Heart left ventricle (tissue), 13 donors: ENCODE measurements at regions not wholly inside any gene's neighbourhood (a gene's known extent, or its start where the extent isn't known, plus 50 kb on each side); places are given as distances from the start of the nearest gene placed in this dataset.

ENCODE experiments used
- CTCF ChIP-seq, 12 donors: fragments of 200-600 bp; sonication (generic) in 4 of 12; IDR thresholded peaks; one replicate each; pipeline versions ENCODE4 v1.5.0 to v1.8.0; 2018 to 2022; ENCODE audit warnings: antibody characterized with exemption in 12 of 12, mild to moderate bottlenecking in 5 of 12
- POLR2A ChIP-seq, 2 donors: fragments of 450-650 bp; IDR thresholded peaks; one replicate each; pipeline ENCODE4 v1.6.1; 2017; ENCODE audit warnings: antibody characterized with exemption in 2 of 2, mild to moderate bottlenecking in 2 of 2, moderate library complexity in 2 of 2
- donor health status: ischemic (EF 13 %, LVEDD 7.1; RV severe dilation, severe dysfunction).
- donor health status: DM: no; HTN: yes; CAD: no.
- donor health status: DM: no; HTN: no; CAD: no.
- donor health status: ischemic (EF 25% LVEDD 6.9; RV normal size, moderate dysfunction).
- donor health status: ischemic (EF 25% LVEDD 5.7; RV mildly dilated, moderate dysfunction).
- donor health status: ischemic (EF 35%, LVEDD 5.7; RV mildly dilated, moderate dysfunction).
- donor health status: nonischemic (EF 11% LVEDD 7.7; RV severe dilation, severe dysfunction).
- donor health status: DM: yes; HTN: yes; CAD: no.
- donor health status: PGD.
- donor health status: ischemic (EF 29% LVEDD 5.4; RV normal size, mild dysfunction).
- donor health status: nonischemic (EF 23%, LVEDD 6.1; RV moderate dilation, normal function).

GRCh38 chr2:38152913-38153312 lies 77.0 kb upstream of the CYP1B1 start:
- TF ChIP-seq CTCF (IDR thresholded peaks at IDR 0.05) (no peak), POLR2A (IDR thresholded peaks at IDR 0.05) (no peak)
